GM13976 (cell line): ENCODE measurements at regions not wholly inside any gene's neighbourhood (a gene's known extent, or its start where the extent isn't known, plus 50 kb on each side); places are given as distances from the start of the nearest gene placed in this dataset.
A peak's percentile ranks its signal among the peaks of the same experiment; 100 is the strongest.

ENCODE experiments used
- DNase-seq: peaks from one replicate; pipeline ENCODE4 v3.0.0; 2012; ENCODE audit warnings: low spot score
- in situ Hi-C: fragments of 300-500 bp; cut with MboI; formaldehyde crosslinking; loops from one replicate; pipeline ENCODE4 v1.12.0; 2022; ENCODE audit warnings: low sequenced_read_pairs, mixed read lengths, inconsistent platforms; ENCODE audit not compliant: unreplicated experiment
- TF ChIP-seq, protein P1 (sequence below): IDR thresholded peaks from 2 replicates; pipeline ENCODE4 v1.5.1; 2012; ENCODE audit warnings: borderline replicate concordance, mild to moderate bottlenecking; ENCODE audit not compliant: insufficient read depth; ENCODE audit errors: extremely low read depth, missing control alignments, control extremely low read depth

DNA sequence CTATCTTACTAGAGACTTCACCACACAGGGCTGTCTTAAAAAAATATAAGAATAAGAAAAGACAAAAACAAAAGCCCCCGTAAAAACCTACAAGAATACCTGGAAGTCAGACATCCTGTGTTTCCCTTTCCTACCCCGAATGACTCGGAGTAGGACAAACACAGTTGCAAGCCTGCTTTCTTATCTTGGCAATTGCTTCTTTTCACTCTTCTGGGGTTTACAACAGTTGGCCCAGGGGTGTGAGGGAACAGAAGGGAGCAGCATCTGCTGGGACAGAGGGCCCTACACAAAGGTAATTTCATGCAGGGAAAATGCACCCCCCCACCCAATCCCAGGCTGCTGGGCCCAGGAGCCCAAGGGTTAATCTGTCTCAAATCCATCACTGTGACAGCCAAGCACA is 220.6 kb downstream of the ARHGAP12 start:
- TF ChIP-seq, protein P1, sequence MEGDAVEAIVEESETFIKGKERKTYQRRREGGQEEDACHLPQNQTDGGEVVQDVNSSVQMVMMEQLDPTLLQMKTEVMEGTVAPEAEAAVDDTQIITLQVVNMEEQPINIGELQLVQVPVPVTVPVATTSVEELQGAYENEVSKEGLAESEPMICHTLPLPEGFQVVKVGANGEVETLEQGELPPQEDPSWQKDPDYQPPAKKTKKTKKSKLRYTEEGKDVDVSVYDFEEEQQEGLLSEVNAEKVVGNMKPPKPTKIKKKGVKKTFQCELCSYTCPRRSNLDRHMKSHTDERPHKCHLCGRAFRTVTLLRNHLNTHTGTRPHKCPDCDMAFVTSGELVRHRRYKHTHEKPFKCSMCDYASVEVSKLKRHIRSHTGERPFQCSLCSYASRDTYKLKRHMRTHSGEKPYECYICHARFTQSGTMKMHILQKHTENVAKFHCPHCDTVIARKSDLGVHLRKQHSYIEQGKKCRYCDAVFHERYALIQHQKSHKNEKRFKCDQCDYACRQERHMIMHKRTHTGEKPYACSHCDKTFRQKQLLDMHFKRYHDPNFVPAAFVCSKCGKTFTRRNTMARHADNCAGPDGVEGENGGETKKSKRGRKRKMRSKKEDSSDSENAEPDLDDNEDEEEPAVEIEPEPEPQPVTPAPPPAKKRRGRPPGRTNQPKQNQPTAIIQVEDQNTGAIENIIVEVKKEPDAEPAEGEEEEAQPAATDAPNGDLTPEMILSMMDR = no peak
- no peak for DNase-seq
- in situ Hi-C loops = no loop called here

DNA sequence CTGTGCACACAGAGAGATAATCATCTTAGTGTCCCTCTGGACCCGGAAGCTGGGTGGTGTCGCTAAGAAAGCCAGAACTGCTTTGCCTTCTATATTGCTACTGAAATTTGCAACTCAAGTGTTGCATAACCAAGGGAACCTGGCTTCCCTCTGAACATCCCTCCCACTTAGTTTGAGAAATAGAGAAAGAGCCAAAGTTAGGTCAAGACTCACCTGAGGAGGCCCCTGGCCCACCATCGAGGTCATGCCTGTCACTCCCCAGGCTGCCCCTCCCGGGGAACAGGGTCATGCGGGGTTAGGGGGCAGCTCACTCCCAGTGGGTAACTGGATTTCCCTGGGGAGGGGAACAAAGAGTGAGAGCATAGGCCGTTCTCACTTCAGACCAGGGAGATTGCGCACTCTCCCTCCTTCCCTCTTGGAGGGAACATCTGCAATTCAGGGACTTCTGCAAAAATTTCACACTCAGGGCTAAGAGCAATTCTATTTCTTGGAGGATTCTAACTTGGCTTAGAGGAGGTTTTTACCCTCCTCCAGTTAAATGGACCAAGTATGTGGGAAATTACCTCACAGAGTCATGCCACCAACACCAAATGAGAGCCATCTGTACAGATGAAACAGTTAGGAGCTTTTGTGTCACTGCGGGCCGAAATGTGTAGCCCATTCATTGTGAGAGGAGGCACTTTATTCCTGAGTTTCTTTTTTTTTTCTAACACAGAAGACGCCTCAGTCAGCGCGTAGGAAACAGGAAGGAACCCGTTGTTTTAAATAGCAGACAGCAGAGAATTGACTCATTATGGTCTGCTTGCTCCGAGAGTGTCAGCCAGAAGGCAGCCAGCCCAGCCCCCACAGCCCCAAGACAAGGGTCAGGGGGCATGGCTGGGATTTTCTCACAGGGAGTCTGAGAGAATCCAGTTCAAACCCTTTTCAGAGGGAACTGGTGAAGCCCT is 221.3 kb downstream of the ARHGAP12 start:
- TF ChIP-seq, protein P1 = no peak
- in situ Hi-C loops = no loop called here
- DNase-seq = peak; percentile 74

DNA sequence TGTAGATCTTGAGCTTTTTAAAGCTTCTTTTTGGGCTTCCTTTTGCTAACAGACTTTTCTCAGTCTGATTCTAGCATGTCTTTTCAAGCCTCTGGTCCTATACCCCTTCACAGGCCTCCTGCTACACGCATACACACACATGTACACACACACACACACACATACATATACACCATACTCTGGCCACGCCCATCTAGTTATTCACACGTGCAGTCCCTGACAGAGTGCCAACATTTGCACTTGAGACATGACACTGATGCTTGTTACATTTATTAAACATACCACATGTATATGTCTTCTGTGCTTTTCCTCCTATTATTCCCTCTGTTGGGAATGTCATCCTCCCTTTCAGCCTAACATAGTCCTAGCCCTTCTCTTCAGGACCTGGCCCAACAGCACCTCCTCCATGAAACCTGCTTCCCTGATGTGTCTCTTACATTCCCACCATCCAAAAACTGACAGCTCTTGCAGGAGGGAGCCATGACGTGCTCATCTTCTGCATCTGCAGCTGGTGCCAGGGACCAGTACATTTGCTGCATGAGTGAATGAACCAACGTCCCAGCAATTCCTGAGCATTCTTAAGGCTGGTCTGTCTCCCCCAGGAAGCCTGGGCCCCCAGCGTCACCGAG is 222.1 kb downstream of the ARHGAP12 start:
- no peak for DNase-seq
- in situ Hi-C loops = no loop called here
- TF ChIP-seq, protein P1 = no peak

DNA sequence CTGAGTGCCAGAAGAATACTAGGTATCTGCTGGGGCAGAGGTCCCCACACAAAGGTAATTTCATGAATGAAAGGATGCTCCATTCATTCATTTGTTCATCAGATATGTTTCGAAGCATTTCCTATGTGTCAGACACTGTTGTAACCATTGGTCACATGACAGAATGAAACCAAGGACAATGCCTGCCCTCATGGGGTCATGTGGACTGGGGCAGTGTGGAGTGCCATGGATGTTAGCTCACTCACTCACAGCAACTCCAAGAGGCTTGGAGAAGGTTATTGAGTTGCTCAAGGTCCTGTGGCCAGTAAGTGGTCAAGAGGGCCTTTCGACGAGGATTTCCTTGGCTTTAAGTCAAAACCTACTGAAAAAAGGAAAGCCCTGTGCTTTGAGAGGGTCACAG is 223.5 kb downstream of the ARHGAP12 start:
- TF ChIP-seq, protein P1 = no peak
- no peak for DNase-seq
- in situ Hi-C loops = no loop called here

DNA sequence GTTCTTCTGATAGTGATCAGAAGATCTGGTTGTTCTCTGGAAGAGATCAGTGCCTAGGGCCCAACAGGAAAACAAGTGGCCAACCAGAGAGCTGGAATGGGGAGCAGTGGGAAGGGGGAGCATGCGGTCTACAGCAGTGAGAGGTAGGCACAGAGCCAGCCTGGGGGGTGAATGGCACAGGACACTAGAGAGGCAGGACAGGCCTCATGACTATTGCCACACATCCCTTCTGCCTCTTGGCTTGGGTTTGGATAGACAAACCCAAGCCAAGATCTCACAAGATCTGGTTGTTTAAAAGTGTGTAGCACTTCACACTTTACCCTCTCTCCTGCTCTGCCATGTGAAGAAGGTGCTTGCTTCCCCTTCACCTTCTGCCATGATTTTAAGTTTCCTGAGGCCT is 224.4 kb downstream of the ARHGAP12 start:
- no peak for DNase-seq
- TF ChIP-seq, protein P1 = no peak
- in situ Hi-C loops = no loop called here

DNA sequence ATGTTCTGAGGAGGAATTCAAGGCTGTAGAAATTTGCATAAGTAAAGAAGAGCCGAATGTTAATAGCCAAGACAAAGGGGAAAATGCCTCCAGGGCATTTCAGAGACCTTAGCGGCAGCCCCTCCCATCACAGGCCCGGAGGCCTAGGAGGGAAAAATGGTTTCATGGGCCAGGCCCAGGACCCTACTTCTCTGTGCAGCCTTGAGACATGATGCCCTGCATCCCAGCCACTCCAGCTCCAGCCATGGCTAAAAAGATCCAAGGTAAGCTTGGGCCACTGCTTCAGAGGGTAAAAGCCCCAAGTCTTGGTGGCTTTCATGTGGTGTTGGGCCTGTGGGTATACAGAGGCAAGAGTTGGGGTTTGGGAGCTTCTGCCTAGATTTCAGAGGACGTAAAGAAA is 225.7 kb downstream of the ARHGAP12 start:
- no peak for DNase-seq
- in situ Hi-C loops = no loop called here
- TF ChIP-seq, protein P1 = no peak
